GM19025 (cell line): ENCODE measurements at regions not wholly inside any gene's neighbourhood (a gene's known extent, or its start where the extent isn't known, plus 50 kb on each side); places are given as distances from the start of the nearest gene placed in this dataset.
"Not testable (repeated sequence)": the region's sequence is repeated elsewhere in the genome, so short reads cannot be mapped to it uniquely, and the experiment has no call there.

Experiments used
- ATAC-seq: cut with Tn5 transposase; IDR thresholded peaks from one replicate; pipeline ENCODE4 v1.9.1; 2021; ENCODE audit warnings: mild to moderate bottlenecking, low read depth, moderate library complexity; ENCODE audit not compliant: unreplicated experiment

DNA sequence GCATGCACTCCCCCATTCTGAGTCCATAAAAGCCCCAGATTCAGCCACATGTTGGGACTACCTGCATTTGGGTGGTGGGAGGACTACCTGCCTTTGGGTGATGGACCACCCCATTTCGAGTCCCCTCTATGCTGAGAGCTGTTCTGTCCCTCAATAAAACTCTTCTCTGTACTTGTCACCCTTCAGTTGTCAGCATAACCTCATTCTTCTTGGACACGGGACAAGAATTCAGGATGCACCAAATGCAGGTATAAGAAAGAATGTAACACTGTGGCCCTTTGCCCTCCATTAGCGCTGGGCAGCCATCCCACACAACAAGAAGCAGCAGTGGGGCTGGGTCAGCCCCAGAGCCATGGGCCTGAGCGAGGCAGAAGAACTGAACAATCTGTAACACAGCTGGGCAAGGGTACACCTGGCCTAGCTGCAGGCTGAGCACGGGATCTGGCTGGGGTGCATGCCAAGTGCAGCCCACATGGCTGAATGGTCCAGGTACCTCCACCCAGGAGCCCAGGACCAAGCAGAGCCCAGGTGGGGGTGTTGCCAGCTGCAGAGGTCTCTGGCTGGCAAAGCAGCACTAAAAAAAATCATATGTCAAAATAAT, 1344.3 kb upstream of the LRRTM3 start:
- ATAC-seq = no peak

DNA sequence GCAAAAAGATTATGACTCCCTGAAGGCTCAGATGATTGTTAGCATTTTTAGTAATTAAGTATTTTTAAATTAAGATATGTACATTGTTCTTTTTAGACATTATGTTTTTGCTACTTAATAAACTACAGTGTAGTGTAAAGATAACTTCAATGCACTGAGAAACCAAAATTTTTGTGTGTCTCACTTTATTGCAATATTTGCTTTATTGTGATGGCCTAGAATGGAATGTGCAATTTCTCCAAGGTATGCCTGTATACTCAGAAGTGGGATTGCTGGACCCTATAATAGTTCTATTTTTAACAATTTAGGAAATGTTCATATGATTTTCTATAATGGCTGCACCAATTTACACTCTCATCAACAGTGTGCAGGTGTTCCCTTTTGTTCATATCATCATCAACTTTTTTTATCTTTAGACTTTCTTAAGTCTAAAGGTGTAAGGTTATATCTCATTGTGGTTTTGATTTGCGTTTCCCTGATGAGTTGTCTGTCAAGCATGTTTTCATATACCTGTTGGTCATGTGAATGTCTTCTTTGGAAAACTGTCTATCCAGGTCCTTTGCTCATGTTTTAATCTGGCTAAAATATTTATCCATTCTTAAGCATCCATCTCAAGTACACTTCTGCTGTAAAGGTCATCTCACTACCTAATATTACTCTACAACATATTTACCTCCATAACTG, 1323.5 kb upstream of the LRRTM3 start:
- no peak for ATAC-seq

DNA sequence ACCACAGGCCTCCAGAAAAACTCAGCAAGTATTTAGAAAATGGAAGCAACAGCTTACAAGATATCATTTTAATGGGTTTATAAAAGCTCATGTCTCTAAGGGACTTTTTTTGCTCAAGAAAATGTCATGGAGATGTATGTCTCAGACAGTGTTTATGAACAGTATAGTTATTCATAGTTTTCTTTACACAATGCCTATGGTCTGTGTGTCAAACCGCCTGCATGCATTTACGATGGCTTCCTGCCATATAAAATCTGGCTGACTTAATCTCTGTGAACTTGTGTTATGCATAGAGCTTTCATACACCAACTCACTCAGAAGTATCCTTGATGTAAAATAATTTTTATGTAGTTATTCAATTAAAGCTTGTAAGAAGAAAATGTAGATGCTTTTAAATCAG, 1314.2 kb upstream of the LRRTM3 start:
- no peak for ATAC-seq

DNA sequence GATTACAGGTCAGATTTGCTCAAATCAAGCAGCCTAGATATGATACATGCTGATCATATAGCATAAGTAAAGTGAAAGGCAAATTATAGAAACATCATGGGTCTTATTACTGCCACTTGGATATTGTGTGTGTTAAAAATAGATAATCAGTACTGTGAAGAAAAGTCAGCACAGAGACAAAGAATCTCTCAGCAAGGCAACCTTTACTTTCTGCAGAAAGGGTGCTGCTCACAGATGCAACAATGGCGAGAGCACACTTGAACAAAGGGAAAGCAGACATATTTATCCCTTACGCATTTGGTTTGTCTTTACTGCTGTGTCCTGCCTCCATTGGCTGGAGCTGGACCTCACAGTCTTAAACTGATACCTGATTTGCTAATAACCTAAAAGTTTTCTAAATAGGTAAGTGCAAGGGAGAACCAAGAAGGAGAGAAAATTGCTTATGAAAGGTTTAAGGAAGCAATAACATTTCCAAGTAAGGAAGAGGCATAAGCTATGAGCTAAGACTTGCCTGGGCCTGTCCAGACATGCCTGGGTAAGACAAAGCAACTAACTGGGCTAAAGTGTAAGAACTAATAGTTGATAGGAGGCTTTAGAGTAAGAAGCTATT, 1310.8 kb upstream of the LRRTM3 start:
- no peak for ATAC-seq

DNA sequence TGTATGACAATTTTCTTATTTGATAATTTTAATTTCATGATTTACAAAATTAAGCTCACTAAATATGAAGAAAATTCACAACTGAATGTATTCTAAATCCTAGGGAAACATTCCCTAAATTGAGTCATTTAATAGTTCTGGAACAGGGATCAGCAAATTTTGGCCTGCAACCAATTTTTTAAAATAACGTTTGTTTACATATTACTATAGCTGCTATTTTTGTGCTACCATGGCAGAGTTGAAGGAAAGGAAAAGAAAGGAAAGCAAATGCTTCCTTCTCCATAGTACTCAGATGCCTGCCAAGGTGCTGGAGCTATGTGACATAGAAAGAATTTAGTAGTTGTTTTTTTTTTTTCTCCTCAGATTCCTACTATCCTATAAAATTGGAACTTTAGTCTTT, 1307.7 kb upstream of the LRRTM3 start:
- ATAC-seq = no peak

DNA sequence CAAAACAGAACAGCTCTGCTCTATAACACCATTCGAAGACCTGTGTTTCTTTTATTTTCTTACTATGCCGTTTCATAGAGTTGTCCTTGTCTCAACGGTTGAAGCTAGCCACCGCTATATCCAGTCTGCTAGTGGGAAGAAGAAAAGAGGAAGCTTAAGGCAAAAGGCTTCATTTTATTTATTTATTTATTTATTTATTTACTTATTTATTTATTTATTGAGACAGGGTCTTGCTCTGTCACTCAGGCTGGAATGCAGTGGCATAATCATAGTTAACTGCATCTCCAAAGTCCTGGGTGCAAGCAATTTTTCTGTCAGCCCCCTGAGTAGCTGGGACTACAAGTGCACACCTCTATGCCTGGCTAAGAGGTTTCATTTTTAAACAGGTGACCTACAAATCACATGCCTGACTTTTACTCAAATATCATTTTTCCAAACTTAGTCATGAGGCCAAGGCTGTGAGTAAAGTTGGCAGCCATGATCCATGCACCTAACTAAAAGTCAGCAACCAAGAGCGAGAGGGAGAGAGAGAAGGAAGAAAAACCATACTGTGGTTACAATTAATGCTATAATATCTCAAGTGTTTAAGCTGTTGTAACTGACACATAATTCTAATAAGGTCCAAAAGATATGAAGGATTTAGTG, 1305.3 kb upstream of the LRRTM3 start:
- ATAC-seq = no peak

DNA sequence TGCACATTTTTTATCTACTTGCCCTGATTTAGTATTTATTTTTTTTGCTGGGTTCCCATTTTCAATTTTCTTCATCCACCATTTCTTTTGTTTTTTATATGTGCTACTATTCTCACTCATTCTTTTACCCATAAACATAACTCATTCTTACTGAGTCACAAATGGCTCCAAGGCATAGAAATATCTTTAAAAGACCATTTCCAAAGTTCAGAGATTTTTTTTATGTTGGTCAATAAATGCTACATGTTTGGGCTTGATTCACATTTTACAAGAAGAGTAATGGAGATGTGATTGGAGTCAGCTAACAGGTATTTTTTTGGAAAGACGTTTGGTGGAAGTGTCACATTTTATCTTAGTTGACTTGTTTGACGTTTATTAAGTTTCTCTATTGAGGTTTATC, 1303.2 kb upstream of the LRRTM3 start:
- no peak for ATAC-seq

DNA sequence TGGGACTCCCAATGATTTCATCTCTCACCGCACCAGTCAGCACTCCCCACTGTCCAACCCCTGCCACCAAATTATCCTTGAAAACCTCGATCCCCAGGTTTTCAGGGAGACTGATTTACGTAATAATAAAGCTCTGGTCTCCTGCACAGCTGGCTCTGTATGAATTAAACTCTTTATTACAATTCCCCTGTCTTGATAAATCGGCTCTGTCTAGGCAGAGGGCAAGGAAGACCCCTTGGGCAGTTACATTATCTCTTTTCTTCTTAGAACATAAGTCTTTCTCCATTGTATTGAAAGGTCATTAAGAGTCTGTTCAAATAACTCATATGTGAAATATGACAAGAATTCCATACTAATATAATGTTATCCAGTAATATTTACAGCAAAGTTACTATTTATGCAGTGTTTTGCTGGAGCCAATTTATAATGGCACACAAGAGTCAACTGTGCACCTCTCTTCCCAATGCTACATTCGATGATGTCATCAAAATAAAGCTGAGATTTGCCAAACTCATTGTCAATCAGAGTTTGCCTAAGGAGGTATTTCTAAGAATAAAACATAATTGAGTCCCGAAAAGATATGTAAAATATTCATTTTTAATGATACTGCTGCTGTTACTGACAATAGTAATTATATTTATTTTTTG, 1297.2 kb upstream of the LRRTM3 start:
- ATAC-seq = no peak

DNA sequence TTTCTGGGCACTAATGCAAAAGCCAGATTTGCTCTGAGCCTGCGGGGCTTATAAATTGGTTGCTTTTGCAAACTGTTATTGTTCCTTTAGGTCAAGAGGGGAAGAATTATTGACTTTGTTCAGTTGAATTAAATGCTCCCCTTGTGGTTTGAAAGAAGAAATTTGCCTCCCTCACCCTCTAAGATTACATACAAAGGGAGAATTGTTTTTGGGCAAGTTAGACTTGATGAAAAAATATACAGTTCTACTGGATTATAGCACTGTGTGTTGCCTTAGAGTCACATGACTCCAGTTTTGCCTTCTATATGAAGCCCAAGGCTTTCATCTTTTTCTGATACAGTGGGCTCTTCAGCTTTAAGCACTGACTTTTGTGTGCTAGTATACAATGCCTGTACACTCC, 1265.8 kb upstream of the LRRTM3 start:
- ATAC-seq = no peak

DNA sequence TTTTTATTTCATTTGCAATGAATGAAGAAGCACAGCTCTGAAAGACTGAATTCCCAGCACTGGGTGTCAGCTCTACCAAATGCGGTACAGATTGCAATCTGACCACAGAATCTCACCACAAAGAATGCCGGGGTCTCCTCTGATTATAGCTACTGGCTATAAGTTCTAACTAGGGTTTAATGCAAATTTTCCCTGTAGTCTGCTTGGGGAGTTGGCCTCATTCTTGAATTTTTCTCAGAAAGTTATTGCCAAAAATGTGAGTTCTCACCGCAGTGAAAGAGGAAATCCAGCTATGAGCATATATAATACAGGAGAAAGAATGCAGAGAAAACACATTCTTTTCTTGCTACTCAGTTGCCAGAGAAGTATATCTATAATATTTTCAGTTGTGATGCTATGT, 1255.7 kb upstream of the LRRTM3 start:
- no peak for ATAC-seq

DNA sequence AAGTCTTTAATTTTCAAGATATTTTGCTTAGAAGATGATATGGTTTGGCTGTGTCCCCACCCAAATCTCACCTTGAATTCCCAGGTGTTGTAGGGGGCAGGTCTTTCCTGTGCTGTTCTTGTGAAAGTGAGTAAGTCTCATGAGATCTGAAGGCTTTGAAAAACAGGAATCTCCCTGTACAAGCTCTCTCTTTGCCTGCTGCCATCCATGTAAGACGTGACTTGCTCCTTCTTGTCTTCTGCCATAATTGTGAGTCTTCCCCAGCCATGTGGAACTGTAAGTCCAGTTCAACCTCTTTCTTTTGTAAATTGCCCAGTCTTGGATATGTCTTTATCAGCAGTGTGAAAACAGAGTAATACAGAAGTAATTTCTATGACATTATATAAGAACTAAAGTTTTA, 1255.2 kb upstream of the LRRTM3 start:
- not testable (repeated sequence) for ATAC-seq

DNA sequence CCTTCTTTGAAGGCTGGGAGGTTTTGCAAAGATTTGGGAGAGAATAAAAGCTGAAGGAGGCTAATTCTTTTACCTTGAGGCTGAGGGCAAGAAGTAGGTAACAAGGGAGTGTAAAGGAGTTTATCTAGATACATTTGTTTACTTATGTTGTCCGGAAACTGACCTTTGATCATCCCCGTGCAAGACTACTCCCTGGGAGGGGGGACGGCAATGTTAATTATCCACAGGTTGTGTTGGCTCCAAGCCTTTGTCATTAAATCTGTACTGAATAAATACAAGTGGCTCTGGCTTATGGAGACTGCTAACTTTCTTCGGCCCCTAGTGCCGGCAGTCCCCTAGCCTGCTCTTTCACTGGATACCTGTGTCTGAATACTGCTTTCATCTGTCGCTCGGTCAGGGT, 1250.6 kb upstream of the LRRTM3 start:
- no peak for ATAC-seq

DNA sequence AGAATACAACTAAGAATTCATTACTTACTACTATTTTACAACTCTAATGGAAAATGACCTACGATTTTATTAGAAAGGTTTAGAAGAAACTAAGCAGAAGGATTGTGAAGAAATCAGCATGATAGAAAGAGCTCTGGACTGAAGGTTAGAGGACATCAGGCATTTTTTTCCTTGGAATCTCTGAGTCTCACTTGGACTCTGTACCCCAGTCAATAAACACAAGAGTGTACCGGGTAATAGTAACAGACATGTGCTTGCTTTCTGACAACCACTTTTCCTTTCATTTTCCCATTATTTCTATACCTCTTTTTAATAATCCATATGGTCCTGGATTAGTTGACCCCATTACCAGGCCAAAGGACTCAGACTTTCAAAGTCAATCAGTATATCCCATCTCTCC, 1240.9 kb upstream of the LRRTM3 start:
- no peak for ATAC-seq

DNA sequence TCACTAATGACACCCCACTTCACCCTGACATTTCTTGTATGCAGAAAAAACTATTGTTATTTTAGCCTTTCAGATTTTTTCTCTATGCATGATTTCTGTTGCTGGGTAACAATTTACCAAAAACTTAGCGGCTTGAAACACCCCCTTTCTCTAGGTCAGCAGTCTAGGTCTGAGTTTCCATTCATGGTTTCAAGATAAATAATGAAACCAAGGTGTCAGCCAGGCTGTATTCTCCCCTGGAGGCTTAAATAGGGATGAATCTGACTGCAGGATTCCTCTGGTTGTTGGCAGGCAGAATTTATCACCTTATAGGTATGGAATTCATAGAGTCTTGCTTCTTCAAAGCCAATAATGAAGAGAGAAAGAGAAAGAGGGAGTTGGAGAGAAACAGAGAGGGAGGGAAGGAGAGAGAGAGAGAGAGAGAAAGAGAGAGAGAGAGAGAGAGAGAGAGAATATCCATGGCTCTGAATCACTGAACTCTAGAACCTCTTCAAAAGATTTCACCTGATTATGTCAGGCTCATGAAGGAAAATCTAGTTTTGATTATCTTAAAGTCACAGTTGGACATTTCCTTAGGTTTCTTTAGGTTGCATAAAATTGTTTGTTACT, 1224.6 kb upstream of the LRRTM3 start:
- no peak for ATAC-seq

DNA sequence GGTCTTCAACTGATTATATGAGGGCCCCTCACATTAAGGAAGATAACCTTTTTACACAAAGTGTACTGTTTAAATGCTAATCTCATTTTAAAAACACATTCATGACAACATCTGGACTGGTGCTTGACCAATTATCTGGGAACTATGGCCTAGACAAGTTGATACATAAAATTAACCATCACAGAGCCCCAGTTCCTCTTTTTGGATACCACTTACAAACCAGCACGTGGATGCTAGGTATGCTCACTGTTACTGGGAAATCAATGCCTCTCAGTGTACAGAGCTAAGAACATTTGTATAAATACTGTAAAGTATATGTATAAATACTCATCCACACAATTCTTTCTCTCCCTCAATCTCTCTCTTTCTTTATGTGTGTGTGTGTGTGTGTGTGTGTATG, 1217.8 kb upstream of the LRRTM3 start:
- no peak for ATAC-seq

DNA sequence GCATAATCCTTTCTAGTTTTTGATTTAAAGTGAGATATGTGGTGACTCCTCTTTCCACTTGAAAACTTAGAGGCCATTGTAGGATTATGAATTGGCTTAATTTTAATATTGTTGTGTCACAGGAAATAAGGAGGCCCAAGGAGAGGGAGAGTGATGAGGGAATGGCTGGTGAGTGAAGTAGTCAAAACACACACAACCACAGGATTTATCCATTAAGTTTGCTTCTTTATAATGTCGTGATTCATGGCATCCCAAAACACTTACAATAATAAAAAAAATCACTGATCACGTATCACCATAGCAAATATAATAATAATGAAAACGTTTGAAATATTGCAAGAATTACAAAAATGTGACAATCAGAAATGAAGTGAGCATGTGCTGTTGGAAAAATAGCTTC, 1215.5 kb upstream of the LRRTM3 start:
- no peak for ATAC-seq

DNA sequence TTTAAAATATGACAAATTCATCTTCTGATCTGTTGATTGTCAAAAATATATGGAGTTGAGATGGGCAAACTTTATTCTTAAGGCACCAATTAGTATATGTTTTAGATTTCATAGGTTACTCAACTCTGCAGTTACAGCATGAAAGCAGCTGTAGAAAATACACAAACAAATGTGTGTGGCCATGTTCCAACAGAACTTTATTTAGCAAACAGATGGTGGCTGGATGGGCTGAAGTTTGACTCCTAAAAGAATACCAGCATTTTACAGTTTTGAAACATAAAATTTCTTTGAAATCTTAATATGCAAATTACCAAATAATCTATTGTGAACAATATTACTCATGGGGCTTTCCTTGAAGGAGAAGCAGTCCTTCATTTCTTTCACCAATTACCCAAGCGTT, 1206.0 kb upstream of the LRRTM3 start:
- no peak for ATAC-seq

DNA sequence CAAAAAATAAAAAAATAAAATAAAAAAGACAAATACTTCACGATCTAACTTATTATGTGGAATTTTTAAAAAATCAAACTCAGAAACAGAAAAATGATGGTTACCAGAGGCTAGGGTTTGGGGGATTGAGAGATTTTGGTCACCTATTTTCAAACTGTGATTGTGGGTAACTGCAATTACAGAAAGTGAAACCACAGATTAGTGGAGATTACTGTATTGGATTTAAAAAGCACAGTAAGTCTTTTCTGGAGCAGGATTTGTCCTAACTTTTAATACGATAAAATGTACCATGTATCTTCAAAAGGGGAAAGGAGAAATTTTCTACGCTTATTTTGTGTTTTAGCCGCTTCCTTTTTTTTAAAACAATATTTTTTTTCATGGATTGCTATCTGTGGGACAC, 1204.9 kb upstream of the LRRTM3 start:
- ATAC-seq = no peak

DNA sequence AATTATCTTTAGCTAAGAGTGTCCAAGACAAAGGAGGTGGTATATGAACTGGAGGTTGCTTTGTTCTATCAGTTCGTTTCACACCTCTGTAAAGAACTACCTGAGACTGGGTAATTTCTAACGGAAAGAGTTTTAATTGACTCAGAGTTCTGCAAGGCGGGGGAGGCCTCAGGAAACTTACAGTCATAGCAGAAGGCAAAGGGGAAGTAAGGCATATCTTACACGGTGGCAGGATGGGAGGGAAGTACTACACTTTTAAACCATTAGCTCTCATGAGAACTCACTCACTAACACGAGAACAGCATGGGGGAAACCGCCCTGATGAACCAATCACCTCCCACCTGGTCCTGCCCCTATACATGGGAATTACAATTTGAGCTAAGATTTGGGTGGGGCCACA, 1202.3 kb upstream of the LRRTM3 start:
- ATAC-seq = no peak

DNA sequence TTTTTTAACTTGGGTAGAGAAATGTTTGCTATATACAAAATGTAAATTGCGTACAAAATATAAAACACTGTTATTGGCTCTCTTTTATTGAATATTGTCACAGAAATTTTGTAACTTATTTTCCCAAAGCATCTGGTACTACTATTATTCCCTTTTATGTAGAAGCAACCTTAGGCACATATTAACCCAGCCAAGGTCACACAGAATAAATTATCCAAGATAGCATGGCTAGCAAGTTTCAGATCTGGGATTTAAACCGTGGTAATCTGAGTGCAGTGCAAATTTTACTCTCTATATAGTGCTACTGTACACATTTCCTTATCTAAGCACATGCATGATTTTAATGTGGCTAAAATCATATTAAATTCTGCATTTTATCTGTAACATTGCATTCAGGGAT, 1190.5 kb upstream of the LRRTM3 start:
- no peak for ATAC-seq

DNA sequence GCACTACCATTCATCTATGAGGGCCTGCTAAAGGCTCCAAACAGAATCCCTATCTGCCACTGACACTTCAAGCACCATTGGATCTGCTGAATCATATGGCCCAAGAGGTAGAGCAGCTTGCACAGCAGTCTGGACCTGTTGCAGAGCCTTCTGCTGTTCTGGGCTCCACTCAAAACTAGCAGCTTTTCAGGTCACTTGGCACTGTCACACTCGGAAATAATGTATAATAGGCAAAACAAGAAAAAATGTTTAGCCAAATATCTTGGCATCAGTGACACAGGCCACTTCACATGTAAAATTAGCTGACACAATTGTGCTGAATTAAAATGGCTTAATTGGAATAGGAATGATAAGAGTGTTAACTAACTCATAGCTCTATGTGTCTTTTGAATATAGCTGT, 1182.9 kb upstream of the LRRTM3 start:
- no peak for ATAC-seq
